ENCODE measurements at regions not wholly inside any gene's neighbourhood (a gene's known extent, or its start where the extent isn't known, plus 50 kb on each side); places are given as distances from the start of the nearest gene placed in this dataset.
A peak's percentile ranks its signal among the peaks of the same experiment; 100 is the strongest.

GRCh38 chr2:217629347-217629746, 373.4 kb downstream of the TNS1 start:
- TF ChIP-seq CTCF (IDR thresholded peaks at IDR 0.05; ENCODE audit: control extremely low read depth, extremely low read depth) = no peak
- no peak overlapping the region for H3K4me3 ChIP-seq
- ATAC-seq (ENCODE audit: insufficient read depth, low FRiP score) (no peak), DNase-seq (no peak)
- no peaks in the 10 kb centered on the region for H3K36me3 ChIP-seq (ENCODE audit: control insufficient read depth in 4 of 4, insufficient read depth in 4 of 4, low read length in 4 of 4)
- no peaks in the 10 kb centered on the region for H3K9me3 ChIP-seq (ENCODE audit: control insufficient read depth in 4 of 4, insufficient read depth in 3 of 4, low read length in 3 of 4)
- peaks cover 0 to 34% (median 11%) of the 10 kb centered on the region in 5 donors for H3K4me1 ChIP-seq (ENCODE audit: control insufficient read depth in 5 of 5, insufficient read depth in 5 of 5, low read length in 5 of 5)
- H3K27me3 ChIP-seq (ENCODE audit: control insufficient read depth in 3 of 3, insufficient read depth in 3 of 3, low read length in 2 of 3) = no peaks in the 10 kb centered on the region
- no peak overlapping the region for H3K27ac ChIP-seq (ENCODE audit: low read depth in 1 of 2, low read length in 1 of 2)
- no peak overlapping the region for H3K9ac ChIP-seq (ENCODE audit: insufficient read depth in 1 of 2, low read length in 2 of 2)

GRCh38 chr2:217628061-217628460, 374.7 kb downstream of the TNS1 start:
- no peaks in the 10 kb centered on the region for H3K36me3 ChIP-seq (ENCODE audit: control insufficient read depth in 4 of 4, insufficient read depth in 4 of 4, low read length in 4 of 4)
- H3K9me3 ChIP-seq (ENCODE audit: control insufficient read depth in 4 of 4, insufficient read depth in 3 of 4, low read length in 3 of 4) = no peaks in the 10 kb centered on the region
- ATAC-seq (ENCODE audit: insufficient read depth, low FRiP score) (no peak), DNase-seq (no peak)
- H3K4me1 ChIP-seq (ENCODE audit: control insufficient read depth in 5 of 5, insufficient read depth in 5 of 5, low read length in 5 of 5) = peaks cover 0 to 43% (median 13%) of the 10 kb centered on the region in 5 donors
- no peak overlapping the region for H3K4me3 ChIP-seq
- no peaks in the 10 kb centered on the region for H3K27me3 ChIP-seq (ENCODE audit: control insufficient read depth in 3 of 3, insufficient read depth in 3 of 3, low read length in 2 of 3)
- TF ChIP-seq CTCF (IDR thresholded peaks at IDR 0.05; ENCODE audit: control extremely low read depth, extremely low read depth) = no peak
- H3K9ac ChIP-seq (ENCODE audit: insufficient read depth in 1 of 2, low read length in 2 of 2) = no peak overlapping the region
- WGBS, 2 donors = 74 to 88% methylated on average over 2 of the region's 2 CpGs
- H3K27ac ChIP-seq (ENCODE audit: low read depth in 1 of 2, low read length in 1 of 2) = no peak overlapping the region

DNA sequence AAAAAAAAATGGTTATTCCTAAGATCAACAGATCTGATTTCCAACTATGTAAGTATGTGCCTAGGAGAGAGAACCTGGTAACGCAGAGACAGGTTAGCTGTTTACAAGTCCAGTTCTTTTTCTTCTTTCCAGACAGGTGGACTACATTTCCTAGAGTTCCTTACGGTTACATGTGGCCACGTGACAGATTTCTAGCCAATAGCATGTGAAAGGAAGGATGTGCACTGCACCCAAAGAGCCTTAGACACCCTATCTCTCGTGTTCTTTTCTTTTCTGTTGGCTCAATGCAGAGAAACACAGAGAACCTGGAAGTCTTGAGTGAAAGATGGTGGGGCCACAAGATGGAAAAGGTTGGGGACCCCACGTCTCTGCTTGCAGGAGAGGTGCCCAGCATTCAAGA, 375.9 kb downstream of the TNS1 start:
- TF ChIP-seq CTCF (IDR thresholded peaks at IDR 0.05; ENCODE audit: control extremely low read depth, extremely low read depth) = no peak
- no peak overlapping the region for H3K4me3 ChIP-seq
- ATAC-seq (ENCODE audit: insufficient read depth, low FRiP score) (no peak), DNase-seq (no peak)
- H3K27me3 ChIP-seq (ENCODE audit: control insufficient read depth in 3 of 3, insufficient read depth in 3 of 3, low read length in 2 of 3) = no peaks in the 10 kb centered on the region
- no peak overlapping the region for H3K9ac ChIP-seq (ENCODE audit: insufficient read depth in 1 of 2, low read length in 2 of 2)
- H3K4me1 ChIP-seq (ENCODE audit: control insufficient read depth in 5 of 5, insufficient read depth in 5 of 5, low read length in 5 of 5) = peaks cover 0 to 51% (median 24%) of the 10 kb centered on the region in 5 donors
- H3K36me3 ChIP-seq (ENCODE audit: control insufficient read depth in 4 of 4, insufficient read depth in 4 of 4, low read length in 4 of 4) = no peaks in the 10 kb centered on the region
- H3K9me3 ChIP-seq (ENCODE audit: control insufficient read depth in 4 of 4, insufficient read depth in 3 of 4, low read length in 3 of 4) = no peaks in the 10 kb centered on the region
- 94% methylated on average over 5 of the region's 5 CpGs for WGBS, 2 donors
- H3K27ac ChIP-seq (ENCODE audit: low read depth in 1 of 2, low read length in 1 of 2) = no peak overlapping the region

GRCh38 chr2:217625557-217626169, 377.1 kb downstream of the TNS1 start:
- H3K27me3 ChIP-seq (ENCODE audit: control insufficient read depth in 3 of 3, insufficient read depth in 3 of 3, low read length in 2 of 3) = no peaks in the 10 kb centered on the region
- no peak overlapping the region for H3K9ac ChIP-seq (ENCODE audit: insufficient read depth in 1 of 2, low read length in 2 of 2)
- no peaks in the 10 kb centered on the region for H3K9me3 ChIP-seq (ENCODE audit: control insufficient read depth in 4 of 4, insufficient read depth in 3 of 4, low read length in 3 of 4)
- H3K4me1 ChIP-seq (ENCODE audit: control insufficient read depth in 5 of 5, insufficient read depth in 5 of 5, low read length in 5 of 5) = peaks cover 0 to 50% (median 27%) of the 10 kb centered on the region in 5 donors
- no peak for ATAC-seq (ENCODE audit: insufficient read depth, low FRiP score)
- H3K4me3 ChIP-seq = no peak overlapping the region
- H3K27ac ChIP-seq (ENCODE audit: low read depth in 1 of 2, low read length in 1 of 2) = no peak overlapping the region
- peak; percentile 54 to 93 (median 91) for DNase-seq
- no peaks in the 10 kb centered on the region for H3K36me3 ChIP-seq (ENCODE audit: control insufficient read depth in 4 of 4, insufficient read depth in 4 of 4, low read length in 4 of 4)
- TF ChIP-seq CTCF (IDR thresholded peaks at IDR 0.05; ENCODE audit: control extremely low read depth, extremely low read depth) = no peak
- 64 to 75% methylated on average over 4 of the region's 4 CpGs for WGBS, 2 donors
